HCT116 (cell line): ENCODE measurements at regions not wholly inside any gene's neighbourhood (a gene's known extent, or its start where the extent isn't known, plus 50 kb on each side); places are given as distances from the start of the nearest gene placed in this dataset.

Experiments
- ATAC-seq: fragments of 200-7000 bp; cut with Tn5 transposase; 2 replicates; pipeline ENCODE4 v1.9.1; 2020; ENCODE audit warnings: mild to moderate bottlenecking, moderate library complexity
- BruUV-seq: library from RNA; stranded (reverse); fragments of 400-500 nt; replicated peaks from 2 replicates; lab custom pipeline; 2021; lab: Mats Ljungman, UMichigan
- CTCF ChIA-PET: fragments of 300-600 bp; sonication (Branson Sonifier 250); formaldehyde crosslinking; loops from one replicate; lab custom pipeline; 2021; ENCODE audit warnings: antibody characterized with exemption; lab: Charles Lee
- POLR2A ChIA-PET: fragments of 300-600, 350-600 bp; sonication (Branson Sonifier 250); formaldehyde crosslinking; loops from one replicate; lab custom pipeline; 2021; ENCODE audit warnings: antibody characterized with exemption; lab: Charles Lee
- RAD21 ChIA-PET, 2 experiments: fragments of 300-600 bp; sonication (Branson Sonifier 250); formaldehyde crosslinking; loops; one replicate each; lab custom pipeline; 2023; ENCODE audit warnings: low total read pairs in 2 of 2; ENCODE audit not compliant: uncharacterized antibody in 2 of 2, unreplicated experiment in 2 of 2, low non-redundant PET in 1 of 2; lab: Charles Lee
- DNase-seq: peaks from one replicate; pipeline ENCODE4 v3.0.0-alpha.2; 2010; ENCODE audit warnings: low read depth, low spot score
- H2AFZ ChIP-seq: fragments of 200-600 bp; shearing (Covaris generic), sonication (generic); 2 replicates; pipeline ENCODE4 v1.6.1; 2017; ENCODE audit warnings: low read depth, mixed run types, mixed read lengths, antibody characterized with exemption, low read length; ENCODE audit not compliant: poor library complexity, severe bottlenecking
- H3K27ac ChIP-seq: 2 replicates; pipeline ENCODE4 v1.5.1; 2012; ENCODE audit warnings: low read depth, low read length
- H3K27me3 ChIP-seq: fragments of 200-600 bp; sonication (generic); 2 replicates; pipeline ENCODE4 v1.6.1; 2016; ENCODE audit warnings: mixed run types, low read length, mixed read lengths; ENCODE audit not compliant: insufficient read depth
- H3K36me3 ChIP-seq, 2 experiments: fragments of 200-500 bp in 1 of 2; fragments of 200-600 bp in 1 of 2; sonication (Bioruptor generic) in 1 of 2; sonication (generic) in 1 of 2; 2 replicates each; pipeline versions ENCODE4 v1.5.1 to v1.6.1; 2014 to 2016; ENCODE audit warnings: low read length in 2 of 2, inconsistent platforms in 1 of 2, mixed read lengths in 1 of 2, mixed run types in 1 of 2; ENCODE audit not compliant: insufficient read depth in 2 of 2, control insufficient read depth in 1 of 2
- H3K4me1 ChIP-seq, 2 experiments: fragments of 200-600 bp in 1 of 2; sonication (generic) in 1 of 2; 2 replicates each; pipeline versions ENCODE4 v1.5.1 to v1.6.1; 2012 to 2017; ENCODE audit warnings: low read length in 2 of 2, inconsistent platforms in 1 of 2, mild to moderate bottlenecking in 1 of 2, mixed read lengths in 1 of 2, mixed run types in 1 of 2, moderate library complexity in 1 of 2; ENCODE audit not compliant: insufficient read depth in 2 of 2, control insufficient read depth in 1 of 2
- H3K4me2 ChIP-seq: fragments of 200-600 bp; sonication (generic); 2 replicates; pipeline ENCODE4 v1.6.1; 2017; ENCODE audit warnings: mixed run types, low read length, mixed read lengths
- H3K4me3 ChIP-seq, 2 experiments: fragments of 200-600 bp in 1 of 2; sonication (generic) in 1 of 2; replicated peaks in 1 of 2; 2 replicates each; pipeline ENCODE4 v1.5.1; 2011 to 2016; ENCODE audit warnings: low read length in 2 of 2, control low read depth in 1 of 2, low read depth in 1 of 2, mild to moderate bottlenecking in 1 of 2, mixed read lengths in 1 of 2, mixed run types in 1 of 2
- H3K79me2 ChIP-seq: fragments of 200-600 bp; sonication (generic); 2 replicates; pipeline ENCODE4 v1.6.1; 2017; ENCODE audit warnings: mild to moderate bottlenecking, mixed run types, low read length, moderate library complexity, mixed read lengths; ENCODE audit not compliant: insufficient read depth
- H3K9ac ChIP-seq: fragments of 200-600 bp; sonication (generic); 2 replicates; pipeline ENCODE4 v1.6.1; 2016; ENCODE audit warnings: low read length, mixed read lengths
- H3K9me2 ChIP-seq: fragments of 200-600 bp; sonication (generic), shearing (Covaris generic); 2 replicates; pipeline ENCODE4 v1.6.1; 2017; ENCODE audit warnings: mixed run types, mild to moderate bottlenecking, moderate library complexity; ENCODE audit not compliant: insufficient read depth
- H3K9me3 ChIP-seq, 2 experiments: fragments of 200-500 bp in 1 of 2; fragments of 200-600 bp in 1 of 2; sonication (Bioruptor generic) in 1 of 2; sonication (generic) in 1 of 2; 2 replicates each; pipeline ENCODE4 v1.6.1; 2014 to 2017; ENCODE audit warnings: low read length in 2 of 2, mixed read lengths in 2 of 2, inconsistent platforms in 1 of 2, low read depth in 1 of 2, mild to moderate bottlenecking in 1 of 2, mixed run types in 1 of 2, moderate library complexity in 1 of 2; ENCODE audit not compliant: control insufficient read depth in 1 of 2, insufficient read depth in 1 of 2
- H4K20me1 ChIP-seq: fragments of 200-600 bp; sonication (generic), shearing (Covaris generic); 2 replicates; pipeline ENCODE4 v1.6.1; 2017; ENCODE audit warnings: mixed run types, mild to moderate bottlenecking, moderate library complexity; ENCODE audit not compliant: insufficient read depth
- CBX3 ChIP-seq: IDR thresholded peaks from 2 replicates; pipeline ENCODE4 v1.6.1; 2012; ENCODE audit warnings: low read depth
- CEBPB ChIP-seq: IDR thresholded peaks from 2 replicates; pipeline ENCODE4 v1.6.1; 2012; ENCODE audit warnings: low read depth
- EGR1 ChIP-seq: IDR thresholded peaks from 2 replicates; pipeline ENCODE4 v1.6.1; 2012; ENCODE audit warnings: low read depth
- ELF1 ChIP-seq: IDR thresholded peaks from 2 replicates; pipeline ENCODE4 v1.6.1; 2012; ENCODE audit warnings: low read depth, borderline replicate concordance
- EZH2 ChIP-seq: fragments of 200-600 bp; sonication (generic); IDR thresholded peaks from 2 replicates; pipeline ENCODE4 v1.6.1; 2017; ENCODE audit warnings: antibody characterized with exemption, mixed run types
- EZH2phosphoT487 ChIP-seq: fragments of 200-600 bp; IDR thresholded peaks from 2 replicates; pipeline ENCODE4 v1.6.1; 2018; ENCODE audit warnings: antibody characterized with exemption, borderline replicate concordance
- JUND ChIP-seq: IDR thresholded peaks from 2 replicates; pipeline ENCODE4 v1.6.1; 2012
- POLR2A ChIP-seq: IDR thresholded peaks from 2 replicates; pipeline ENCODE4 v1.7.0; 2011; ENCODE audit warnings: borderline replicate concordance; ENCODE audit not compliant: insufficient read depth, insufficient read length; ENCODE audit errors: extremely low read depth
- POLR2AphosphoS5 ChIP-seq: IDR thresholded peaks from 2 replicates; pipeline ENCODE4 v1.6.1; 2011; ENCODE audit warnings: mild to moderate bottlenecking, low read depth, low read length, moderate library complexity
- RAD21 ChIP-seq: IDR thresholded peaks from 2 replicates; pipeline ENCODE4 v1.6.1; 2012; ENCODE audit warnings: low read depth, mild to moderate bottlenecking
- SIN3A ChIP-seq: IDR thresholded peaks from 2 replicates; pipeline ENCODE4 v1.6.1; 2012; ENCODE audit warnings: low read depth
- YY1 ChIP-seq: IDR thresholded peaks from 2 replicates; pipeline ENCODE4 v1.6.1; 2011; ENCODE audit warnings: low read length, low read depth, moderate library complexity, mild to moderate bottlenecking; ENCODE audit not compliant: insufficient replicate concordance; ENCODE audit errors: extremely low read depth
- ZNF274 ChIP-seq: fragments of 200-500 bp; sonication (Bioruptor generic); IDR thresholded peaks from 2 replicates; pipeline ENCODE4 v1.6.1; 2014; ENCODE audit warnings: mild to moderate bottlenecking, low read depth, low read length, inconsistent platforms
- intact Hi-C: fragments of 100-400 bp; cut with micrococcal nuclease; formaldehyde crosslinking; loops from 2 replicates; pipeline ENCODE4 v1.10.0; 2022
- TF ChIP-seq, protein P1 (sequence below), 3 experiments: fragments of 200-600 bp in 1 of 3; sonication (generic) in 1 of 3; IDR thresholded peaks in 2 of 3; conservative IDR thresholded peaks in 1 of 3; 2 replicates each; pipeline ENCODE4 v1.5.1; 2012 to 2017; ENCODE audit warnings: low read depth in 2 of 3, low read length in 2 of 3, antibody characterized with exemption in 1 of 3, borderline replicate concordance in 1 of 3, control low read depth in 1 of 3, mild to moderate bottlenecking in 1 of 3, mixed read lengths in 1 of 3, mixed run types in 1 of 3, moderate library complexity in 1 of 3; ENCODE audit not compliant: insufficient read depth in 1 of 3
- TF ChIP-seq, protein P2 (sequence below): IDR thresholded peaks from 2 replicates; pipeline ENCODE4 v1.6.1; 2012
- TF ChIP-seq, protein P3 (sequence below): IDR thresholded peaks from 2 replicates; pipeline ENCODE4 v1.6.1; 2012; ENCODE audit warnings: low read depth

DNA sequence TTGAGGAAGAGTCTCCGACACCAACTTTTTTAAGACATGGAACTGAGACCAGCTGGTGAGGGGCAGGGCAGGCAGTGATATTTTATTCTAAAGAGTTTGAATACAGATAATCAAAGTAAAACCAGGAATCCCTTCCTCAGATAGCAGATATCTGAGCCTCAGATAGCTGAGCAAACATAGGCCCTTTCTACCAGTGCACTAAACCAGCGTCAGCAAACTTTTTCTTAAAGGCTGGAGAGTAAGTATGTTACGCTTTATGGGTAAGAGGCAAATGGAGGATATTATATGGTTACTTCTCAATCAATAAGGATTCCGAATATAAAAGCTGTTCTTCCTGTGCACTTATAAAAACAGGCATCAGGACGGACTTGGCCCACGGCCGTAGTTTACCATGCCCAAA, 73.9 kb downstream of the WNT5A start:
- Histone ChIP-seq H3K4me2 (no peak overlapping the region), H3K4me3 (no peak overlapping the region), H4K20me1 (no peaks in the 10 kb centered on the region), H3K36me3 (no peaks in the 10 kb centered on the region), H3K27ac (no peak overlapping the region), H3K79me2 (no peaks in the 10 kb centered on the region), H2AFZ (no peak overlapping the region), H3K4me1 (no peaks in the 10 kb centered on the region), H3K9ac (no peak overlapping the region), H3K9me3 (peaks cover 0 to 18% of the 10 kb centered on the region in 2 experiments; a peak in 2 of 4 replicates)
- ChIA-PET POLR2A (no interaction called here), CTCF (no interaction called here), RAD21 (no interaction called here)
- DNase-seq, result no peak
- no TSS peak for BruUV-seq
- intact Hi-C loops, result no loop called here
- TF ChIP-seq SIN3A (no peak), POLR2AphosphoS5 (no peak), EZH2 (no peak), CEBPB (no peak), YY1 (no peak), ZNF274 (no peak), EZH2phosphoT487 (no peak), RAD21 (no peak), CBX3 (no peak), POLR2A (no peak), EGR1 (no peak), ELF1 (no peak), JUND (no peak)
- TF ChIP-seq, protein P1, sequence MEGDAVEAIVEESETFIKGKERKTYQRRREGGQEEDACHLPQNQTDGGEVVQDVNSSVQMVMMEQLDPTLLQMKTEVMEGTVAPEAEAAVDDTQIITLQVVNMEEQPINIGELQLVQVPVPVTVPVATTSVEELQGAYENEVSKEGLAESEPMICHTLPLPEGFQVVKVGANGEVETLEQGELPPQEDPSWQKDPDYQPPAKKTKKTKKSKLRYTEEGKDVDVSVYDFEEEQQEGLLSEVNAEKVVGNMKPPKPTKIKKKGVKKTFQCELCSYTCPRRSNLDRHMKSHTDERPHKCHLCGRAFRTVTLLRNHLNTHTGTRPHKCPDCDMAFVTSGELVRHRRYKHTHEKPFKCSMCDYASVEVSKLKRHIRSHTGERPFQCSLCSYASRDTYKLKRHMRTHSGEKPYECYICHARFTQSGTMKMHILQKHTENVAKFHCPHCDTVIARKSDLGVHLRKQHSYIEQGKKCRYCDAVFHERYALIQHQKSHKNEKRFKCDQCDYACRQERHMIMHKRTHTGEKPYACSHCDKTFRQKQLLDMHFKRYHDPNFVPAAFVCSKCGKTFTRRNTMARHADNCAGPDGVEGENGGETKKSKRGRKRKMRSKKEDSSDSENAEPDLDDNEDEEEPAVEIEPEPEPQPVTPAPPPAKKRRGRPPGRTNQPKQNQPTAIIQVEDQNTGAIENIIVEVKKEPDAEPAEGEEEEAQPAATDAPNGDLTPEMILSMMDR (IDR thresholded peaks at IDR 0.05 in 2 of 3, conservative IDR thresholded peaks at IDR 0.05 in 1 of 3; ENCODE audit: borderline replicate concordance in 1 of 3, insufficient read depth in 1 of 3, low read depth in 2 of 3, low read length in 2 of 3), result no peak
- TF ChIP-seq, protein P2, sequence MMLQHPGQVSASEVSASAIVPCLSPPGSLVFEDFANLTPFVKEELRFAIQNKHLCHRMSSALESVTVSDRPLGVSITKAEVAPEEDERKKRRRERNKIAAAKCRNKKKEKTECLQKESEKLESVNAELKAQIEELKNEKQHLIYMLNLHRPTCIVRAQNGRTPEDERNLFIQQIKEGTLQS, result no peak
- TF ChIP-seq, protein P3, sequence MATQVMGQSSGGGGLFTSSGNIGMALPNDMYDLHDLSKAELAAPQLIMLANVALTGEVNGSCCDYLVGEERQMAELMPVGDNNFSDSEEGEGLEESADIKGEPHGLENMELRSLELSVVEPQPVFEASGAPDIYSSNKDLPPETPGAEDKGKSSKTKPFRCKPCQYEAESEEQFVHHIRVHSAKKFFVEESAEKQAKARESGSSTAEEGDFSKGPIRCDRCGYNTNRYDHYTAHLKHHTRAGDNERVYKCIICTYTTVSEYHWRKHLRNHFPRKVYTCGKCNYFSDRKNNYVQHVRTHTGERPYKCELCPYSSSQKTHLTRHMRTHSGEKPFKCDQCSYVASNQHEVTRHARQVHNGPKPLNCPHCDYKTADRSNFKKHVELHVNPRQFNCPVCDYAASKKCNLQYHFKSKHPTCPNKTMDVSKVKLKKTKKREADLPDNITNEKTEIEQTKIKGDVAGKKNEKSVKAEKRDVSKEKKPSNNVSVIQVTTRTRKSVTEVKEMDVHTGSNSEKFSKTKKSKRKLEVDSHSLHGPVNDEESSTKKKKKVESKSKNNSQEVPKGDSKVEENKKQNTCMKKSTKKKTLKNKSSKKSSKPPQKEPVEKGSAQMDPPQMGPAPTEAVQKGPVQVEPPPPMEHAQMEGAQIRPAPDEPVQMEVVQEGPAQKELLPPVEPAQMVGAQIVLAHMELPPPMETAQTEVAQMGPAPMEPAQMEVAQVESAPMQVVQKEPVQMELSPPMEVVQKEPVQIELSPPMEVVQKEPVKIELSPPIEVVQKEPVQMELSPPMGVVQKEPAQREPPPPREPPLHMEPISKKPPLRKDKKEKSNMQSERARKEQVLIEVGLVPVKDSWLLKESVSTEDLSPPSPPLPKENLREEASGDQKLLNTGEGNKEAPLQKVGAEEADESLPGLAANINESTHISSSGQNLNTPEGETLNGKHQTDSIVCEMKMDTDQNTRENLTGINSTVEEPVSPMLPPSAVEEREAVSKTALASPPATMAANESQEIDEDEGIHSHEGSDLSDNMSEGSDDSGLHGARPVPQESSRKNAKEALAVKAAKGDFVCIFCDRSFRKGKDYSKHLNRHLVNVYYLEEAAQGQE, result no peak
- TF ChIP-seq, all 23 proteins: peak for 0
- Histone ChIP-seq H3K9me2 (no peaks in the 10 kb centered on the region), H3K27me3 (no peaks in the 10 kb centered on the region)
- ATAC-seq, result no peak
